Skeletal muscle tissue (tissue), 3 donors: ENCODE measurements at regions not wholly inside any gene's neighbourhood (a gene's known extent, or its start where the extent isn't known, plus 50 kb on each side); places are given as distances from the start of the nearest gene placed in this dataset.

Experiments used
- H3K27ac ChIP-seq: one replicate; pipeline ENCODE4 v1.7.0; 2013; ENCODE audit warnings: mild to moderate bottlenecking, low read depth, low read length, inconsistent platforms
- H3K27me3 ChIP-seq, 3 donors: one replicate each; pipeline ENCODE4 v1.7.0; 2013; ENCODE audit warnings: low read length in 3 of 3; ENCODE audit not compliant: control insufficient read depth in 3 of 3, insufficient read depth in 3 of 3
- H3K36me3 ChIP-seq, 3 donors: one replicate each; pipeline ENCODE4 v1.7.0; 2013; ENCODE audit warnings: low read length in 3 of 3; ENCODE audit not compliant: control insufficient read depth in 3 of 3, insufficient read depth in 3 of 3
- H3K4me1 ChIP-seq, 3 donors: one replicate each; pipeline ENCODE4 v1.7.0; 2013; ENCODE audit warnings: low read length in 3 of 3, mild to moderate bottlenecking in 3 of 3; ENCODE audit not compliant: control insufficient read depth in 3 of 3, insufficient read depth in 3 of 3
- H3K4me3 ChIP-seq, 3 donors: one replicate each; pipeline ENCODE4 v1.7.0; 2013; ENCODE audit warnings: low read length in 3 of 3
- H3K9ac ChIP-seq, 3 donors: one replicate each; pipeline ENCODE4 v1.7.0; 2013; ENCODE audit warnings: low read length in 3 of 3, mild to moderate bottlenecking in 3 of 3, moderate library complexity in 2 of 3, low read depth in 1 of 3
- H3K9me3 ChIP-seq, 3 donors: one replicate each; pipeline ENCODE4 v1.7.0; 2013; ENCODE audit warnings: low read length in 3 of 3; ENCODE audit not compliant: control insufficient read depth in 3 of 3
- donor health status: Osteomylitis.

DNA sequence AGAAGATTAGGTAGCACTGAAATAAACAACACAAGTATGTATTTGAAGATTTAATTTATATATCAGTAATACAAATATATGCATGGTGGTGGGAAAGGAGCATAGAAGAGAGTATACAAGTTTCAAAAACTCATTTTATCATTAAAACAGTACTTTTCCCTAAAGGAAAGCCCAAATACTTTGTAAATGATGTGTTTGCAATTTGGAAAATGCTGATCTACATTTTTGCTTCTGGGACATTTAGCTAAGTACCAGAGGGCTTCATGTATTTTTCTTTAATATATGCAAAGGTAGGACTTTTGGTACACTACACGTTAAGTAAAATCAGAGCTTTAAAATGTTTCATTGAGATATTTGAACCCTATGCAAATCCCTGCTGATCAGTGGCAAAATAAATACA, 1624.2 kb downstream of the SUCLG1 start:
- Histone ChIP-seq H3K9ac (no peak overlapping the region), H3K27ac (no peak overlapping the region), H3K36me3 (no peaks in the 10 kb centered on the region), H3K4me3 (no peak overlapping the region), H3K4me1 (no peaks in the 10 kb centered on the region), H3K27me3 (no peaks in the 10 kb centered on the region), H3K9me3 (no peaks in the 10 kb centered on the region)

GRCh38 chr2:82827426-82827825, 1631.7 kb downstream of the SUCLG1 start:
- no peak overlapping the region for H3K27ac ChIP-seq
- H3K9ac ChIP-seq = no peak overlapping the region
- H3K27me3 ChIP-seq = no peaks in the 10 kb centered on the region
- H3K4me1 ChIP-seq = no peaks in the 10 kb centered on the region
- H3K4me3 ChIP-seq = no peak overlapping the region
- no peaks in the 10 kb centered on the region for H3K36me3 ChIP-seq
- H3K9me3 ChIP-seq = no peaks in the 10 kb centered on the region

DNA sequence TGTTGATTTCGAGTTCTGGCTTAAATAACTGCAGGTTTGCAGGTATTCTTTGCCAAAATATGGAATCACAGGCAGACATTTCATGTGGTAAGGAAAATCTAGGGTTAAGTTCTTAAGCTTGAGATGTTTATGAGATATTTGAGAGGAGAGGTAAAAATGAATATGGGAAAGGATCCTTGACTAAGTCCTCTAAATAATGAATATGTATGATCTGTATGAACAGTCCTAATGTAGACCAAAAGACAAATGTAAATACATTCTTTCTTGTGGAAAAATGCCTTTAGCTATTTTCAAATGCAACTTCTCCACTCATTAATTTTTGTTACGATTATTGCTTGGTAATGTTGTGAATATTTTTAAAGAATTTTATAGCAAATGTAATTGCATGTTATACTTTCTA, 1632.6 kb downstream of the SUCLG1 start:
- peak overlapping the region in 1 of 3 donors; percentile 59 for H3K4me3 ChIP-seq
- no peak overlapping the region for H3K27ac ChIP-seq
- H3K9ac ChIP-seq = peak overlapping the region in 1 of 3 donors; percentile 40
- H3K27me3 ChIP-seq = no peaks in the 10 kb centered on the region
- no peaks in the 10 kb centered on the region for H3K36me3 ChIP-seq
- H3K4me1 ChIP-seq = no peaks in the 10 kb centered on the region
- H3K9me3 ChIP-seq = no peaks in the 10 kb centered on the region

GRCh38 chr2:82825410-82826090, 1633.5 kb downstream of the SUCLG1 start:
- no peak overlapping the region for H3K27ac ChIP-seq
- H3K27me3 ChIP-seq = no peaks in the 10 kb centered on the region
- H3K4me3 ChIP-seq = peak overlapping the region in 1 of 3 donors; percentile 59
- H3K4me1 ChIP-seq = no peaks in the 10 kb centered on the region
- peak overlapping the region in 1 of 3 donors; percentile 35 for H3K9ac ChIP-seq
- H3K9me3 ChIP-seq = no peaks in the 10 kb centered on the region
- H3K36me3 ChIP-seq = no peaks in the 10 kb centered on the region

DNA sequence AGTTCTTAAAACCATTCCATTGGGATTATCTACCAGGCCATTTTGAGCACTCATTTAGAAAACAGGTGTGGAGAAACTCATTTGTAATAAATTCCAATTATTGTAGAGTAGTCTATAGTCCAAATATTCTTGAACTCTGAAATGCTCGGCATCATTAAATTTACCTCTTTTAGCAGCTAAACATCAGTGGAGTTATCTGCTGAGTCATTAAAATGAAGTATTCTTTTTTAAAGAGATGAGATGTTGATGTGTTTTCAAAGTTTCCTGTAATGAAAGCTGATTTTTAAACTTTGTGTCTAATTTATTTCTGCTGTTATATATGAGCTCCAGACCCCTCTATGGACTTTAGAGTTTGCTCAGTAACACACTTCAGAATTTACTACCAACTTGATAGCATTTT, 1635.2 kb downstream of the SUCLG1 start:
- Histone ChIP-seq H3K27me3 (no peaks in the 10 kb centered on the region), H3K9me3 (no peaks in the 10 kb centered on the region), H3K27ac (no peak overlapping the region), H3K36me3 (no peaks in the 10 kb centered on the region), H3K4me1 (no peaks in the 10 kb centered on the region), H3K9ac (no peak overlapping the region), H3K4me3 (no peak overlapping the region)

DNA sequence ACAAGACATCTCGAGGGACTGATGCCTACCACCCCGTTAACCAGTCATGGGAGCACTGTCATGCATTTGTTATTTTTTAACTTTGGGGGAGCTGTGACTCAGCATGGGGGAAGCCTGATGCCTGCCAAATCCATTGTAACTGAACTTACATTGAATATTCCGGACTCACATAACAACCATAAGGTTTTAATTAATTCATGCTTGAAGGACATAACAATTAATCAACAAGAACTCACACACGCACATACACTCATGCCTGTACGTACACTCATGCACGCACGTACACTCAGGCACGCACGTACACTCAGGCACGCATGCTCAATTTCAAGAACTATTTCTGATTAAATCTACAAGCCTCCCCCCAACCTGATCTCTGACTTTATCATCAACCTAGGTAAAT, 1639.1 kb downstream of the SUCLG1 start:
- Histone ChIP-seq H3K9ac (no peak overlapping the region), H3K27ac (no peak overlapping the region), H3K36me3 (no peaks in the 10 kb centered on the region), H3K27me3 (no peaks in the 10 kb centered on the region), H3K4me3 (no peak overlapping the region), H3K4me1 (no peaks in the 10 kb centered on the region), H3K9me3 (no peaks in the 10 kb centered on the region)

- H3K9ac ChIP-seq = no peak overlapping the region
- H3K4me3 ChIP-seq = no peak overlapping the region
- H3K27me3 ChIP-seq = no peaks in the 10 kb centered on the region
- no peaks in the 10 kb centered on the region for H3K9me3 ChIP-seq
- H3K36me3 ChIP-seq = no peaks in the 10 kb centered on the region
- no peak overlapping the region for H3K27ac ChIP-seq
- no peaks in the 10 kb centered on the region for H3K4me1 ChIP-seq
Measured at GRCh38 chr2:82814146-82814545, 1644.9 kb downstream of the SUCLG1 start.

- no peaks in the 10 kb centered on the region for H3K36me3 ChIP-seq
- H3K4me3 ChIP-seq = no peak overlapping the region
- H3K9me3 ChIP-seq = no peaks in the 10 kb centered on the region
- H3K4me1 ChIP-seq = no peaks in the 10 kb centered on the region
- no peaks in the 10 kb centered on the region for H3K27me3 ChIP-seq
- no peak overlapping the region for H3K9ac ChIP-seq
- no peak overlapping the region for H3K27ac ChIP-seq
Measured at GRCh38 chr2:82811946-82812345, 1647.1 kb downstream of the SUCLG1 start.

- H3K9me3 ChIP-seq = peaks cover 0 to 6% (median 2%) of the 10 kb centered on the region in 3 donors
- no peak overlapping the region for H3K9ac ChIP-seq
- no peaks in the 10 kb centered on the region for H3K4me1 ChIP-seq
- no peaks in the 10 kb centered on the region for H3K27me3 ChIP-seq
- H3K36me3 ChIP-seq = no peaks in the 10 kb centered on the region
- H3K4me3 ChIP-seq = peak overlapping the region in 1 of 3 donors; percentile 7
- H3K27ac ChIP-seq = no peak overlapping the region
Measured at GRCh38 chr2:82803307-82803706, 1655.8 kb downstream of the SUCLG1 start.

DNA sequence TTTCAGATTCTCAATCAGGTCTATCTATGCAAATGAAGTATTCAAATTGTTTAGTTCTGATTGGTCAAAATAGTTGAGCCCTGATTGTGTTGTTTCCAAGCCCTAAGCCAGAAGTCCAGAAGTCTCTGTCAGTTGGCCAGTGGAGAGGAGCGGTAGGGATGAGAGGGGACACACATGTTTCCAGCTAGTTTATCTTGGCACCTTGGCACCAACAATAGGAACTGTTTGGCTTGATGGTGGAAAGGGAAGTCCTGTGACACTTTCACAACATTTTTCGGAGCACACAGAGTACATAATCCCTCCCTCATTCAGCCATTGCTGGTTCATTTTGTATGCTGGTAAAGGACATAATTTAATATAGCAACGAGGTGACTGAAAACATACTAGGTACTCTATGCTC, 1661.6 kb downstream of the SUCLG1 start:
- Histone ChIP-seq H3K9ac (no peak overlapping the region), H3K27me3 (no peaks in the 10 kb centered on the region)

More for the DNA sequence above, 1661.6 kb downstream of the SUCLG1 start:
- Histone ChIP-seq H3K36me3 (no peaks in the 10 kb centered on the region), H3K4me1 (no peaks in the 10 kb centered on the region), H3K9me3 (peaks cover 0 to 2% (median 0%) of the 10 kb centered on the region in 3 donors), H3K27ac (no peak overlapping the region), H3K4me3 (no peak overlapping the region)
